IMR-90 (cell line): ENCODE measurements at regions not wholly inside any gene's neighbourhood (a gene's known extent, or its start where the extent isn't known, plus 50 kb on each side); places are given as distances from the start of the nearest gene placed in this dataset.

Experiments
- ATAC-seq: fragments of 200-7000 bp; cut with Tn5 transposase; 2 replicates; pipeline ENCODE4 v1.9.1; 2020; ENCODE audit warnings: low read depth, mild to moderate bottlenecking, moderate library complexity
- BruUV-seq: library from RNA; stranded (reverse); fragments of 400-500 nt; replicated peaks from 2 replicates; lab custom pipeline; 2021; lab: Mats Ljungman, UMichigan
- CTCF ChIA-PET: fragments of 300-600 bp; formaldehyde crosslinking; extraction: SDS; loops from one replicate; lab custom pipeline; 2021; ENCODE audit warnings: antibody characterized with exemption; lab: Yijun Ruan, JAX
- POLR2A ChIA-PET: fragments of 300-600 bp; sonication (Branson Sonifier 250); formaldehyde crosslinking; loops from one replicate; lab custom pipeline; 2022; ENCODE audit warnings: antibody characterized with exemption; ENCODE audit not compliant: unreplicated experiment; lab: Charles Lee
- DNase-seq: peaks from one replicate; pipeline ENCODE4 v3.0.0; 2013
- H2AFZ ChIP-seq: replicated peaks from 2 replicates; pipeline ENCODE3; 2013; ENCODE audit warnings: low read length, mild to moderate bottlenecking; ENCODE audit not compliant: poor library complexity
- H2AK5ac ChIP-seq: 2 replicates; pipeline ENCODE4 v1.6.1; 2013; ENCODE audit warnings: low read depth, low read length, inconsistent platforms
- H2AK9ac ChIP-seq: replicated peaks from 2 replicates; pipeline ENCODE3; 2013; ENCODE audit warnings: mild to moderate bottlenecking, low read depth, low read length, moderate library complexity; ENCODE audit not compliant: poor library complexity
- H2BK120ac ChIP-seq: 2 replicates; pipeline ENCODE4 v1.6.1; 2013; ENCODE audit warnings: low read depth, low read length, inconsistent platforms
- H2BK15ac ChIP-seq: 3 replicates; pipeline ENCODE4 v1.6.1; 2013; ENCODE audit warnings: low read depth, low read length, inconsistent platforms
- H2BK20ac ChIP-seq: 2 replicates; pipeline ENCODE4 v1.6.1; 2013; ENCODE audit warnings: low read depth, mild to moderate bottlenecking, inconsistent platforms, low read length, moderate library complexity
- H2BK5ac ChIP-seq: 2 replicates; pipeline ENCODE4 v1.6.1; 2013; ENCODE audit warnings: mild to moderate bottlenecking, low read depth, low read length, inconsistent platforms; ENCODE audit not compliant: poor library complexity, severe bottlenecking
- H3K14ac ChIP-seq: replicated peaks from 2 replicates; pipeline ENCODE4 v1.6.1; 2013; ENCODE audit warnings: low read depth, low read length, inconsistent platforms
- H3K18ac ChIP-seq: 2 replicates; pipeline ENCODE4 v1.6.1; 2013; ENCODE audit warnings: low read depth, low read length, control low read depth
- H3K23ac ChIP-seq: 2 replicates; pipeline ENCODE4 v1.6.1; 2013; ENCODE audit warnings: low read depth, low read length, inconsistent platforms
- H3K27ac ChIP-seq: 2 replicates; pipeline ENCODE4 v1.5.1; 2013; ENCODE audit warnings: mild to moderate bottlenecking, control low read depth, low read length; ENCODE audit not compliant: insufficient read depth
- H3K27me3 ChIP-seq: 2 replicates; pipeline ENCODE4 v1.6.1; 2013; ENCODE audit warnings: low read length; ENCODE audit not compliant: control insufficient read depth, insufficient read depth
- H3K36me3 ChIP-seq: 2 replicates; pipeline ENCODE4 v1.6.1; 2013; ENCODE audit warnings: low read length, mixed read lengths; ENCODE audit not compliant: control insufficient read depth, insufficient read depth
- H3K4ac ChIP-seq: 2 replicates; pipeline ENCODE4 v1.6.1; 2013; ENCODE audit warnings: low read depth, low read length, inconsistent platforms
- H3K4me1 ChIP-seq: 2 replicates; pipeline ENCODE4 v1.6.1; 2013; ENCODE audit warnings: low read length, mixed read lengths; ENCODE audit not compliant: control insufficient read depth, insufficient read depth
- H3K4me2 ChIP-seq: 2 replicates; pipeline ENCODE4 v1.6.1; 2013; ENCODE audit warnings: low read depth, mild to moderate bottlenecking, control low read depth, low read length, moderate library complexity
- H3K4me3 ChIP-seq: 2 replicates; pipeline ENCODE4 v1.5.1; 2013; ENCODE audit warnings: low read depth, mild to moderate bottlenecking, control low read depth, low read length, moderate library complexity; ENCODE audit not compliant: insufficient read depth
- H3K56ac ChIP-seq: 2 replicates; pipeline ENCODE4 v1.6.1; 2013; ENCODE audit warnings: low read length, inconsistent platforms; ENCODE audit not compliant: insufficient read depth; ENCODE audit errors: extremely low read depth
- H3K79me1 ChIP-seq, 2 experiments: 2 replicates each; pipeline ENCODE4 v1.6.1; 2013; ENCODE audit warnings: low read length in 2 of 2, inconsistent platforms in 1 of 2, low read depth in 1 of 2
- H3K9ac ChIP-seq: 2 replicates; pipeline ENCODE4 v1.6.1; 2013; ENCODE audit warnings: low read depth, low read length, control low read depth
- H3K9me1 ChIP-seq: 2 replicates; pipeline ENCODE4 v1.6.1; 2013; ENCODE audit warnings: low read length, inconsistent platforms; ENCODE audit not compliant: insufficient read depth
- H3K9me3 ChIP-seq: 2 replicates; pipeline ENCODE4 v1.6.1; 2013; ENCODE audit warnings: low read length; ENCODE audit not compliant: control insufficient read depth, insufficient read depth
- H4K20me1 ChIP-seq: 2 replicates; pipeline ENCODE4 v1.6.1; 2013; ENCODE audit warnings: low read length, inconsistent platforms; ENCODE audit not compliant: insufficient read depth
- H4K5ac ChIP-seq: 2 replicates; pipeline ENCODE4 v1.6.1; 2013; ENCODE audit warnings: mild to moderate bottlenecking, low read depth, low read length, control low read depth
- H4K8ac ChIP-seq, 2 experiments: 2 replicates each; pipeline ENCODE4 v1.6.1; 2013; ENCODE audit warnings: low read depth in 2 of 2, low read length in 2 of 2, control low read depth in 1 of 2, inconsistent platforms in 1 of 2
- H4K91ac ChIP-seq: 2 replicates; pipeline ENCODE4 v1.6.1; 2013; ENCODE audit warnings: low read depth, low read length, inconsistent platforms; ENCODE audit not compliant: insufficient read depth
- BHLHE40 ChIP-seq: fragments of 150-350 bp; IDR thresholded peaks from 2 replicates; pipeline ENCODE4 v1.6.1; 2016; ENCODE audit warnings: mild to moderate bottlenecking, low read depth, low read length
- CEBPB ChIP-seq: IDR thresholded peaks from 2 replicates; pipeline ENCODE4 v1.6.1; 2012; ENCODE audit warnings: low read depth, low read length, improper control_type of control experiment
- CHD1 ChIP-seq: IDR thresholded peaks from 2 replicates; pipeline ENCODE4 v1.6.1; 2012; ENCODE audit warnings: low read depth, low read length, improper control_type of control experiment
- ELK1 ChIP-seq: fragments of 150-350 bp; IDR thresholded peaks from 2 replicates; pipeline ENCODE4 v1.6.1; 2016; ENCODE audit warnings: low read depth, mild to moderate bottlenecking, low read length, moderate library complexity, borderline replicate concordance
- MAZ ChIP-seq: IDR thresholded peaks from 2 replicates; pipeline ENCODE4 v1.6.1; 2012; ENCODE audit warnings: low read depth, mild to moderate bottlenecking, low read length, improper control_type of control experiment, moderate library complexity, borderline replicate concordance
- RFX5 ChIP-seq: IDR thresholded peaks from 2 replicates; pipeline ENCODE4 v1.8.0; 2012; ENCODE audit warnings: low read depth, mild to moderate bottlenecking, low read length, moderate library complexity
- SMC3 ChIP-seq: fragments of 150-350 bp; IDR thresholded peaks from 2 replicates; pipeline ENCODE4 v1.6.1; 2016; ENCODE audit warnings: low read depth, mild to moderate bottlenecking, antibody characterized with exemption, low read length, moderate library complexity
- USF2 ChIP-seq: fragments of 150-350 bp; IDR thresholded peaks from 2 replicates; pipeline ENCODE4 v1.6.1; 2017; ENCODE audit warnings: mild to moderate bottlenecking, antibody characterized with exemption, low read length, low read depth
- WGBS, 2 experiments: methylation state at CpG; one replicate each; pipeline versions ENCODE4 v1.1.5 to v1.1.7; 2013; ENCODE audit warnings: missing lambda C conversion rate in 2 of 2; ENCODE audit not compliant: insufficient read length in 1 of 2; ENCODE audit errors: extremely low coverage in 2 of 2; 5-methylcytosine and 5-hydroxymethylcytosine counted together
- dilution Hi-C: fragments of 300-500 bp; cut with HindIII; formaldehyde crosslinking; loops from one replicate; pipeline ENCODE4 v1.14.3; 2018; ENCODE audit warnings: low sequenced_read_pairs; ENCODE audit not compliant: unreplicated experiment
- in situ Hi-C: fragments of 300-500 bp; cut with MboI; formaldehyde crosslinking; loops from 3 replicates; pipeline ENCODE4 v1.14.3; 2019; ENCODE audit warnings: low sequenced_read_pairs, inconsistent platforms, mixed read lengths
- intact Hi-C: fragments of 100-400 bp; cut with micrococcal nuclease; formaldehyde crosslinking; loops from 2 replicates; pipeline ENCODE4 v1.10.0; 2022

DNA sequence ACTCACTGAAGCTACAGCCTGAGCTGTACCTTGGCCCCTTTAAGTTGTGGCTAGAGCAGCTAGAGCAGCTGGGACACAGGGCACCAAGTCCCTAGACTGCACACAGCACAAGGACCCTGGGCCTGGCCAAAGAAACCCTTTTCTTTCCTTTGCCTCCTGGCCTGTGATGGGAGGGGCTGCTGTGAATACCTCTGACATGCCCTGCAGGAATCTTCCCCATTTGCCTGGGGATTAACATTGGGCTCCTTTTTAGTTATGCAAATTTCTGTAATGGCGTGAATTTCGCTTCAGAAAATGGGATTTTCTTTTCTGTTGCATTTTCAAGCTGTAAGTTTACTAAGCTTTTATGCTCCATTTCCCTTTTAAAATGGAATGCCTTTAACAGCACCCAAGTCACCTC is 611.2 kb upstream of the ARPP21 start:
- dilution Hi-C loops (no loop called here), intact Hi-C loops (no loop called here), in situ Hi-C loops (no loop called here)
- H3K4me1 ChIP-seq = no peaks in the 10 kb centered on the region
- ChIA-PET POLR2A (no interaction called here), CTCF (no interaction called here)
- no peak overlapping the region for H3K4me2 ChIP-seq
- H3K23ac ChIP-seq = no peak overlapping the region
- BruUV-seq = no TSS peak
- no peaks in the 10 kb centered on the region for H3K27me3 ChIP-seq
- H2AFZ ChIP-seq = no peak overlapping the region
- TF ChIP-seq CHD1 = no peak
- no peak for TF ChIP-seq RFX5
- no peak for TF ChIP-seq ELK1
- TF ChIP-seq USF2 = no peak
- TF ChIP-seq CEBPB = no peak
- TF ChIP-seq MAZ = no peak
- no peak for TF ChIP-seq BHLHE40
- no peak for TF ChIP-seq SMC3
- no peak overlapping the region for H2BK20ac ChIP-seq
- H2BK15ac ChIP-seq = no peak overlapping the region
- H4K91ac ChIP-seq = no peak overlapping the region
- H3K36me3 ChIP-seq = no peaks in the 10 kb centered on the region
- no peak overlapping the region for H3K4ac ChIP-seq
- H3K4me3 ChIP-seq = no peak overlapping the region
- ATAC-seq = no peak
- no peak overlapping the region for H3K18ac ChIP-seq
- H3K9ac ChIP-seq = no peak overlapping the region
- H3K27ac ChIP-seq = no peak overlapping the region
- no peak overlapping the region for H4K8ac ChIP-seq
- no peak overlapping the region for H4K5ac ChIP-seq
- no peak overlapping the region for H3K14ac ChIP-seq
- H3K9me3 ChIP-seq = peaks cover 6% of the 10 kb centered on the region
- no peak overlapping the region for H2BK5ac ChIP-seq
- no CpG with 5 or more reads among the region's 2 CpGs for WGBS, 2 experiments
- no peak overlapping the region for H2AK5ac ChIP-seq
- H3K79me1 ChIP-seq = no peaks in the 10 kb centered on the region
- no peak overlapping the region for H2AK9ac ChIP-seq
- H4K20me1 ChIP-seq = no peaks in the 10 kb centered on the region
- H2BK120ac ChIP-seq = no peak overlapping the region
- no peaks in the 10 kb centered on the region for H3K9me1 ChIP-seq
- H3K56ac ChIP-seq = no peak overlapping the region
- DNase-seq = no peak
